Cardiac muscle cell (in vitro differentiated cells and primary cell): ENCODE measurements at regions not wholly inside any gene's neighbourhood (a gene's known extent, or its start where the extent isn't known, plus 50 kb on each side); places are given as distances from the start of the nearest gene placed in this dataset.

Experiments
- DNase-seq, 2 donors: peaks; one replicate each; pipeline versions ENCODE4 v3.0.0 to v3.0.0-alpha.2; 2010 to 2017; ENCODE audit warnings: low read depth in 1 of 2, low spot score in 1 of 2
- H3K27ac ChIP-seq: fragments of 200-600 bp; sonication (generic); 2 replicates; pipeline ENCODE4 v1.5.1; 2016
- H3K27me3 ChIP-seq: fragments of 200-600 bp; sonication (generic); 2 replicates; pipeline ENCODE4 v1.6.0; 2016; ENCODE audit warnings: control low read depth
- H3K36me3 ChIP-seq: fragments of 200-600 bp; sonication (generic); 2 replicates; pipeline ENCODE4 v1.5.1; 2016; ENCODE audit warnings: control low read depth
- H3K4me1 ChIP-seq: fragments of 200-600 bp; sonication (generic); 2 replicates; pipeline ENCODE4 v1.8.1; 2017; ENCODE audit warnings: low read depth, mild to moderate bottlenecking, mixed run types
- H3K4me3 ChIP-seq: fragments of 200-600 bp; sonication (generic); 2 replicates; pipeline ENCODE4 v1.5.1; 2016; ENCODE audit warnings: mild to moderate bottlenecking
- H3K9me3 ChIP-seq: fragments of 200-600 bp; sonication (generic); 2 replicates; pipeline ENCODE4 v1.5.1; 2017; ENCODE audit warnings: low read depth, mild to moderate bottlenecking, control low read depth
- CTCF ChIP-seq: IDR thresholded peaks from 2 replicates; pipeline ENCODE4 v1.5.1; 2012; ENCODE audit warnings: low read depth, mild to moderate bottlenecking, low read length

- Histone ChIP-seq H3K36me3 (no peaks in the 10 kb centered on the region), H3K4me1 (no peaks in the 10 kb centered on the region), H3K9me3 (no peaks in the 10 kb centered on the region), H3K4me3 (no peak overlapping the region), H3K27me3 (no peaks in the 10 kb centered on the region), H3K27ac (no peak overlapping the region)
- no peak for DNase-seq
- no peak for TF ChIP-seq CTCF
Observed at GRCh38 chr10:31100662-31101061, 69.0 kb upstream of the ZNF438 start.

GRCh38 chr10:31101123-31101522 lies 69.5 kb upstream of the ZNF438 start:
- peak in 1 of 2 donors; percentile 66 for DNase-seq
- Histone ChIP-seq H3K36me3 (no peaks in the 10 kb centered on the region), H3K27me3 (no peaks in the 10 kb centered on the region), H3K4me1 (no peaks in the 10 kb centered on the region), H3K4me3 (no peak overlapping the region), H3K27ac (no peak overlapping the region), H3K9me3 (no peaks in the 10 kb centered on the region)
- no peak for TF ChIP-seq CTCF

GRCh38 chr10:31102421-31102820 lies 70.8 kb upstream of the ZNF438 start:
- Histone ChIP-seq H3K27ac (no peak overlapping the region), H3K9me3 (no peaks in the 10 kb centered on the region), H3K36me3 (no peaks in the 10 kb centered on the region), H3K27me3 (no peaks in the 10 kb centered on the region), H3K4me1 (no peaks in the 10 kb centered on the region), H3K4me3 (no peak overlapping the region)
- TF ChIP-seq CTCF, result no peak
- DNase-seq, result no peak

DNA sequence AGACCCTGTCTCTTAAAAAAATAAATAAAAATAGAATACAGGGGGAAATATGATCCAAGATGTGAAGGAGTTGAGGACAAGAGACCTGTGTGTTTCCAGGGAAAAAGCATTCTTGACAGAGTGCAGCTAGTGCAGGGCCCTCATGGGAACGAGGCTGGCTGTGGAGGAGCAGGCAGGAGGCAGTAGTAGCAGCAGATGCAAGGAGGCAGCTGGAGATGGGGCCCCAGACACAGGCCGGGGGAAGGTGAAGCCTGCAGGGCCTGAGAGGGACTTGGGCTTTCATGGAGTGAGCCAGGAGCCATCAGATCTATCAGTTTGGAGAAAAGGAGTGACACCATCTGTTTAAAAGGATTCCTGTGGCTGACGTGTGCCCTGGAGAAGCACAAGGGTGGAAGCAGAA lies 71.4 kb upstream of the ZNF438 start:
- Histone ChIP-seq H3K9me3 (no peaks in the 10 kb centered on the region), H3K4me3 (no peak overlapping the region), H3K4me1 (no peaks in the 10 kb centered on the region), H3K27me3 (no peaks in the 10 kb centered on the region), H3K27ac (no peak overlapping the region), H3K36me3 (no peaks in the 10 kb centered on the region)
- TF ChIP-seq CTCF, result no peak
- no peak for DNase-seq

DNA sequence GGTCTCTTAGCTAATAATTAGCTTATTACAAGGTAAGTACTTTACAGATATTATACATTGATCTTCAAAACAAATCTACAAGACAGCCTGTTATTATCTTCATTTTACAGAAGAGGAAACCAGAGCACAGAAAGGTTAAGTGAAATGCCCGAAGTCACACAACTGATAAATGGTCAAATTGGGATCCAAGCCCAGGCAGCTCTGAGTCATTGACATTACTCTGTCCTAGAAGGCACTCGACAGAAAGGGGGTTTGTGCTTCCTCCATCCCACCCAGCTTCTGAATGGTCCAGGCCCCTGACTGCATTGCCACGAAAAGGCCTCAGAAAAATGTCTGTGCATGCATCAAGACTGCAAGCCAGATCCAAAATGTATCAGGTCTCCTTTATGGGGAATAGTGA lies 81.3 kb upstream of the ZNF438 start:
- Histone ChIP-seq H3K4me1 (no peaks in the 10 kb centered on the region), H3K36me3 (no peaks in the 10 kb centered on the region), H3K9me3 (no peaks in the 10 kb centered on the region), H3K4me3 (no peak overlapping the region), H3K27ac (no peak overlapping the region), H3K27me3 (no peaks in the 10 kb centered on the region)
- no peak for TF ChIP-seq CTCF
- DNase-seq, result no peak

- no peak for DNase-seq
- Histone ChIP-seq H3K27me3 (no peaks in the 10 kb centered on the region), H3K27ac (no peak overlapping the region), H3K4me1 (no peaks in the 10 kb centered on the region), H3K4me3 (no peak overlapping the region), H3K9me3 (no peaks in the 10 kb centered on the region), H3K36me3 (no peaks in the 10 kb centered on the region)
- no peak for TF ChIP-seq CTCF
Observed at GRCh38 chr10:31116226-31116625, 84.6 kb upstream of the ZNF438 start.
